Small intestine (tissue), 7 donors: ENCODE measurements at regions not wholly inside any gene's neighbourhood (a gene's known extent, or its start where the extent isn't known, plus 50 kb on each side); places are given as distances from the start of the nearest gene placed in this dataset.

Experiments
- DNase-seq, 2 donors: peaks; one replicate each; pipeline versions ENCODE4 v3.0.0 to v3.0.0-alpha.2; 2013
- FAIRE-seq: peaks from 2 replicates; lab custom pipeline; 2012; peaks lifted over from hg19 to GRCh38; lab: Jason Lieb, UNC
- H3K27ac ChIP-seq, 3 donors: one replicate each; pipeline ENCODE4 v1.5.1; 2013; ENCODE audit warnings: low read length in 2 of 3, mild to moderate bottlenecking in 2 of 3, control low read depth in 1 of 3, inconsistent platforms in 1 of 3, low read depth in 1 of 3, moderate library complexity in 1 of 3
- H3K27me3 ChIP-seq, 3 donors: one replicate each; pipeline ENCODE4 v1.6.1; 2013; ENCODE audit warnings: low read length in 3 of 3, inconsistent platforms in 1 of 3; ENCODE audit not compliant: control insufficient read depth in 3 of 3, insufficient read depth in 3 of 3
- H3K36me3 ChIP-seq, 3 donors: one replicate each; pipeline ENCODE4 v1.6.1; 2013; ENCODE audit warnings: low read length in 3 of 3, inconsistent platforms in 1 of 3, low read depth in 1 of 3, mild to moderate bottlenecking in 1 of 3, moderate library complexity in 1 of 3; ENCODE audit not compliant: control insufficient read depth in 3 of 3, insufficient read depth in 2 of 3
- H3K4me1 ChIP-seq, 3 donors: one replicate each; pipeline ENCODE4 v1.6.1; 2013; ENCODE audit warnings: low read length in 2 of 3, inconsistent platforms in 1 of 3, low read depth in 1 of 3, mild to moderate bottlenecking in 1 of 3, moderate library complexity in 1 of 3; ENCODE audit not compliant: control insufficient read depth in 3 of 3, insufficient read depth in 2 of 3
- H3K4me3 ChIP-seq, 3 donors: one replicate each; pipeline ENCODE4 v1.5.1; 2013; ENCODE audit warnings: low read length in 3 of 3, control low read depth in 1 of 3, inconsistent platforms in 1 of 3, low read depth in 1 of 3, mild to moderate bottlenecking in 1 of 3, moderate library complexity in 1 of 3
- H3K9me3 ChIP-seq, 2 donors: one replicate each; pipeline ENCODE4 v1.6.1; 2013; ENCODE audit warnings: low read depth in 1 of 2, low read length in 1 of 2; ENCODE audit not compliant: control insufficient read depth in 2 of 2, insufficient read depth in 1 of 2
- WGBS, 3 donors: extraction: QIAGEN DNeasy Blood & Tissue Kit; methylation state at CpG; one replicate each; pipeline ENCODE4 v1.1.7; 2013; 5-methylcytosine and 5-hydroxymethylcytosine counted together
- donor health status: healthy with polysubstance abuse.
- donor health status: control.
- donor health status: control.
- donor health status: Bipolar disorder and iron deficiency.
- donor health status: healthy.

GRCh38 chr12:97756741-97757140 is 294.1 kb downstream of the RMST start:
- no peak overlapping the region for H3K27ac ChIP-seq
- peaks cover 0 to 20% (median 0%) of the 10 kb centered on the region in 3 donors for H3K4me1 ChIP-seq
- no peaks in the 10 kb centered on the region for H3K9me3 ChIP-seq
- no peaks in the 10 kb centered on the region for H3K36me3 ChIP-seq
- no peaks in the 10 kb centered on the region for H3K27me3 ChIP-seq
- H3K4me3 ChIP-seq = no peak overlapping the region
- WGBS, 3 donors = 69 to 88% (median 86%) methylated on average over 2 of the region's 2 CpGs
- FAIRE-seq (no peak), DNase-seq (no peak)

- no peak overlapping the region for H3K4me3 ChIP-seq
- FAIRE-seq = no peak
- peak overlapping the region in 1 of 3 donors; percentile 42 for H3K27ac ChIP-seq
- H3K4me1 ChIP-seq = peaks cover 0 to 20% (median 0%) of the 10 kb centered on the region in 3 donors
- 50 to 57% (median 56%) methylated on average over 6 of the region's 6 CpGs for WGBS, 3 donors
- H3K36me3 ChIP-seq = no peaks in the 10 kb centered on the region
- H3K9me3 ChIP-seq = peaks cover 0 to 5% of the 10 kb centered on the region in 2 donors
- no peaks in the 10 kb centered on the region for H3K27me3 ChIP-seq
- peak; percentile 57 for DNase-seq
These were observed 295.0 kb downstream of the RMST start for GRCh38 chr12:97757481-97758193.

GRCh38 chr12:97758194-97758501 is 295.5 kb downstream of the RMST start:
- Histone ChIP-seq H3K9me3 (peaks cover 0 to 6% of the 10 kb centered on the region in 2 donors), H3K36me3 (no peaks in the 10 kb centered on the region), H3K27me3 (no peaks in the 10 kb centered on the region), H3K4me1 (peaks cover 0 to 20% (median 0%) of the 10 kb centered on the region in 3 donors), H3K4me3 (no peak overlapping the region), H3K27ac (peak overlapping the region in 1 of 3 donors; percentile 24)
- peak in 1 of 2 donors; percentile 19 for DNase-seq
- FAIRE-seq = no peak
- WGBS, 3 donors = 40 to 64% (median 42%) methylated on average over 1 of the region's 1 CpG

GRCh38 chr12:97758586-97758985 is 296.0 kb downstream of the RMST start:
- Histone ChIP-seq H3K36me3 (no peaks in the 10 kb centered on the region), H3K4me3 (no peak overlapping the region), H3K4me1 (peaks cover 0 to 20% (median 0%) of the 10 kb centered on the region in 3 donors), H3K27ac (peak overlapping the region in 1 of 3 donors; percentile 24), H3K9me3 (peaks cover 0 to 6% of the 10 kb centered on the region in 2 donors), H3K27me3 (no peaks in the 10 kb centered on the region)
- 68 to 81% (median 71%) methylated on average over 1 of the region's 1 CpG for WGBS, 3 donors
- FAIRE-seq (no peak), DNase-seq (no peak)

DNA sequence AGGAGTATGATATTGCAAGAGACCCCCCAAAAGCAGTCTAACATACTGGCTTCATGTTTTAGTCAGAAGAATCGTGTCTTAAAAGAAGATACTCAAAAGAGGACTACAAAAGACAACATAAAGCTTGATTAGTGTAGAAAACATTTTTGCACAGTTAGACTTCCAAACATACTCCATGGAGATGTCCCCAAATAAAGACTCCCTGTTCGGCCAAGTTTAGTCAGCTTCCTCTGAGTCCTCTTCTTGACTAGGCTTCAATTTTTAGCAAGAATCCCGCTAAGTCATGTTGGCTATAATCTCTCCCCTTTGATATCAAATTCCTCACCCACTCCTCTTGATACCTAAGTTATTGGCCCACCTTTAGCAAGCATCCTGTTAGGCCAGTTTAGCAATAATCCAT is 298.0 kb downstream of the RMST start:
- H3K4me1 ChIP-seq = peaks cover 0 to 20% (median 0%) of the 10 kb centered on the region in 3 donors
- 75 to 88% (median 86%) methylated on average over 3 of the region's 3 CpGs for WGBS, 3 donors
- DNase-seq (no peak), FAIRE-seq (no peak)
- peaks cover 0 to 6% of the 10 kb centered on the region in 2 donors for H3K9me3 ChIP-seq
- H3K27me3 ChIP-seq = no peaks in the 10 kb centered on the region
- H3K27ac ChIP-seq = no peak overlapping the region
- H3K4me3 ChIP-seq = no peak overlapping the region
- no peaks in the 10 kb centered on the region for H3K36me3 ChIP-seq

DNA sequence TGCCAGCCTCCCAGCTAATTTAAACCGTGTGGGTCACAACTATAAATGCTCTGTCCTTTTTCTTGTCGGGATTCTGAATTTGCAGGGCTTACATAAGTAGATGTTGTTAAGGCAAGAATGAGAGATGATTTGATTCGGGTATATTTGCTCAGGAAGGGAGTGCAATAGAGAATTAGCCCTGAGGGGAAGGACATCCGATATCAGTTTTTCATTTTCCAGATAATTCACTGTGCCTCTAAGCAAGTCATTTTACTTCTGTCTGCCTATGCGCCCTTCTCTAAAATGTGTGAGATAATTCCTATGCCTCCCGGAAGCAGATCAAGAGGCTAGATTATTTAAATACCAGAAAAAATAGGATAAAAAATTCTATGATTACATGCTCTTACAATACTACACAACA is 300.5 kb downstream of the RMST start:
- no peaks in the 10 kb centered on the region for H3K27me3 ChIP-seq
- no peak overlapping the region for H3K4me3 ChIP-seq
- peaks cover 0 to 6% of the 10 kb centered on the region in 2 donors for H3K9me3 ChIP-seq
- no peak overlapping the region for H3K27ac ChIP-seq
- no peaks in the 10 kb centered on the region for H3K36me3 ChIP-seq
- H3K4me1 ChIP-seq = peaks cover 0 to 8% (median 0%) of the 10 kb centered on the region in 3 donors
- FAIRE-seq (no peak), DNase-seq (no peak)
- 85% methylated on average over 6 of the region's 6 CpGs for WGBS, 3 donors

DNA sequence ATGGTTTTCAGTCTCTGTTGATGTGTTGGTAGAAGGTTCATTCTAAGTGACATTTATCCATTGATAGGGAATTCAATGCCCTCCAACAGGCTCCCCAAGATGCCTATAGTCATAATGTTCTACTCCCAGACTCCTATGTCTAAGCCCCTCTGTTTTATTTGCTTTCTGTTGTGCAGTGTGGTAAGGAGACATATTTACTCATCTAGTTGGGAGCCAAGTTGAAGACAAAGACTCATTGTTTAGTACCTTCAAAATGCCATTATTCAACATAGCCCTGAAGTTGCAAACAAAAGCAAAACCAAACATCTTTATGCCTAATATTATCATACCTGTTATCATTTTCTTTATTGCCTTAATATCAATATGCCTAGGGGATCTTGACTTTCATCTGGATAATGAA is 302.1 kb downstream of the RMST start:
- no peak for FAIRE-seq
- no peaks in the 10 kb centered on the region for H3K27me3 ChIP-seq

DNA sequence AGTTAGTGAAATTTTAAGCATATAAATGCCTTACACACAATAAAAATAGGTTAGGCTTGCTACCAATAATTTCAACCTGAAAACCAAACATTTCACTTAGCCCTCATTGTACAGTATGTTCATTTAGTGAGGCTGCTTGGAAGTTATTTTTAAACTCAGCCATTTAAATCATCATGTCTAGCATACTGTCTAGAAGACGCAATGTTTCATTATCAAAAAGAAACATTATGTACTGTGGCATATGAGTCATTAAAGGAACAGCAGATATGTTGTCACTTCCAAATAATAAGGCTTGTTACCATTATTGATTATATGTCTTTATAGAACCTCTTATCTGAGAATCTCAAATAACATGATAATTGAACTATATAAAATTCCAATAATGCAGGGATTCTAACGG is 304.7 kb downstream of the RMST start:
- Histone ChIP-seq H3K27ac (no peak overlapping the region), H3K36me3 (no peaks in the 10 kb centered on the region), H3K4me3 (no peak overlapping the region), H3K9me3 (peaks cover 0 to 4% of the 10 kb centered on the region in 2 donors), H3K27me3 (no peaks in the 10 kb centered on the region), H3K4me1 (no peaks in the 10 kb centered on the region)
- WGBS, 3 donors = 21 to 44% (median 27%) methylated on average over 2 of the region's 2 CpGs
- DNase-seq = peak in 1 of 2 donors; percentile 32
- no peak for FAIRE-seq

More for the DNA sequence above, 302.1 kb downstream of the RMST start:
- no peak for DNase-seq
- Histone ChIP-seq H3K9me3 (peaks cover 0 to 6% of the 10 kb centered on the region in 2 donors), H3K36me3 (no peaks in the 10 kb centered on the region), H3K27ac (no peak overlapping the region), H3K4me1 (peaks cover 0 to 2% (median 0%) of the 10 kb centered on the region in 3 donors), H3K4me3 (no peak overlapping the region)

DNA sequence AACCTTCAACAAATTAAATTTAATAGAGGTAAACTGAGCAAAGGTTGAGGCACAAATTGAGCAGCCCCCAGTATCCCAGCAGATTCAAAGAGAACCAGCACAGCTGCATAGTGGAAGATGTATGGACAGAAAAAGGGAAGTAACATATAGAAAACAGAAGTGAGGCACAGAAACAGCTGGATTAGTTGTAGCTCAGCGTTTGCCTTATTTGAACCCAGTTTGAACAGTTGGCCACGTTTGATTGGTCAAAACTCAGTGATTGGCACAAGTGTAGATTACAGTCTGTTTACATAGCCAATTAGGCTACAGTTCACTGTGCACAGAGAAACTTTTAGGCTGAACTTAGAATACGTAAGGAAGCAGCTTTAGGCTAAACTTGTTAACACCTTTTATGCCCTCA is 315.5 kb downstream of the RMST start:
- Histone ChIP-seq H3K27me3 (no peaks in the 10 kb centered on the region), H3K4me1 (no peaks in the 10 kb centered on the region), H3K27ac (no peak overlapping the region), H3K4me3 (no peak overlapping the region), H3K36me3 (no peaks in the 10 kb centered on the region), H3K9me3 (peaks cover 0 to 13% of the 10 kb centered on the region in 2 donors)
- DNase-seq (no peak), FAIRE-seq (no peak)
- WGBS, 3 donors = 46 to 70% (median 51%) methylated on average over 3 of the region's 3 CpGs
